Stimulated activated CD4-positive, alpha-beta T cell treated with anti-CD3 and anti-CD28 coated beads, TNF-alpha, amount 100 ng/mL, for 24 hours (primary cell): ENCODE measurements at regions not wholly inside any gene's neighbourhood (a gene's known extent, or its start where the extent isn't known, plus 50 kb on each side); places are given as distances from the start of the nearest gene placed in this dataset.
"Not testable (repeated sequence)": the region's sequence is repeated elsewhere in the genome, so short reads cannot be mapped to it uniquely, and the experiment has no call there.

Source experiments
- DNase-seq, 3 experiments: peaks; one replicate each; pipeline ENCODE4 v3.0.0-alpha.2; 2020; ENCODE audit warnings: low read depth in 3 of 3

DNA sequence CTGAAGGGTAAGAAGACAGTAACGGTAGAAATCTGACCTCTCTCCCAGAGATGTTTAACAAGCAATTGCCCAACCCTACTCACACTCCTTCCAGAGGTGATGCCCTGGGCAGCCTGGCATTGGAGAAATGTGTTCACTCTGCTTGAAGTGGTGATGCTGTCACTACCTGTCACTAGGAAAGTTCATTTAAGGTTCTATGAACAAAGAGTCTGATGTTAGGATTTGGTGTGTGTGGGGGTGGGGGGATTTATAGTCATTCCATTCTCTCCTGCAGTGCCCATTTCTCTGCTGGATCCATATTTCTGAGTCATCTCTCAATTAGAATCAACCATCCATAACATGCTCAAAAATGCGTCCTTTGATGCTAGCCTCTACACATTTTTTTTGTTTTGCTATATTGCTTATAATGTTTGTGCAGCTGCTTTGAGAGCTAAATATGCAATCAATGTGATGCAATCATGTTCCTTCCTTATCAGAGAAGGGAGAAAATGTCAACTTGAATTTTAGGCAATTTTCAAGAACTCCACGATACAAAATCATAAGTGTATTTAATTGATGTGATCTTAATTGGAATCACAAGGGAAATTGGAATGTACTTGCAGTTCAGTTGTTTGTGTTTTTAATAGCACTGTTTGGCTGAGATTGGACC, 173.9 kb downstream of the DUSP10 start:
- DNase-seq, result no peak

GRCh38 chr1:221573756-221574155, 168.1 kb downstream of the DUSP10 start:
- DNase-seq, result no peak

GRCh38 chr1:221574529-221574928, 167.4 kb downstream of the DUSP10 start:
- DNase-seq, result no peak

- DNase-seq, result no peak
Observed at GRCh38 chr1:221575605-221576004, 166.3 kb downstream of the DUSP10 start.

GRCh38 chr1:221576268-221576667, 165.6 kb downstream of the DUSP10 start:
- DNase-seq, result no peak

- DNase-seq, result no peak
Observed at GRCh38 chr1:221583465-221583864, 158.4 kb downstream of the DUSP10 start.

DNA sequence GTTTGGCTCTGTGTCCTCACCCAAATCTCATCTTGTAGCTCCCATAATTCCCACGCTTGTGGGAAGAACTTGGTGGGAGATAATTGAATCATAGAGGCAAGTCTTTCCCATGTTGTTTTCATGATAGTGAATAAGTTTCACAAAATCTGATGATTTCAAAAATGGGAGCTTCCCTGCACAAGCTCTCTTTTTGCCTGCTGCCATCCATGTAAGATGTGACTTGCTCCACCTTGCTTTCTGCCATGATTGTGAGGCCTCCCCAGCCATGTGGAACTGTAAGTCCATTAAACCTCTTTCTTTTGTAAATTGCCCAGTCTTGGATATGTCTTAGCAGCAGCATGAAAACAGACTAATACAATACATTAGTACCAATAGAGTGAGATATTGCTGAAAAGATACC, 154.9 kb downstream of the DUSP10 start:
- DNase-seq, result not testable (repeated sequence)

- not testable (repeated sequence) for DNase-seq
Observed at GRCh38 chr1:221591250-221591649, 150.6 kb downstream of the DUSP10 start.

DNA sequence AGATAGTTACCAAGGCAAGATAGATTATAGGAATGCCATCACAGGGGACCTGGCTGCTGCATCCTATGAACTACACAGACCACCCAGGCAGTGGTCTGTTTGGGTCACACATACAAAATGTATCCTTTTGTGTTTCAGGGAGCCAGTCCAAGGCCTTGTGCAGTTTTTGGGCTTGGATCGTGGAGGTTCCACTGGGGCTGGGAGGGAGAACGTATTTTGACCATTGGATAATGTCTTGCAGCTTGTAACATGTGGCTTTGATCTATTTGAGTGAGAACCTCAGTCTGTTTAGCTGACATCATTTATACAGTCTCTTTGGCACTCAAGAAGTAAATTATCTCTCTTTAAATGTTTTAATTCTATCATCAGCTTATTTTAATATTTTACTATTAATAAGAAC, 147.3 kb downstream of the DUSP10 start:
- DNase-seq, result no peak

DNA sequence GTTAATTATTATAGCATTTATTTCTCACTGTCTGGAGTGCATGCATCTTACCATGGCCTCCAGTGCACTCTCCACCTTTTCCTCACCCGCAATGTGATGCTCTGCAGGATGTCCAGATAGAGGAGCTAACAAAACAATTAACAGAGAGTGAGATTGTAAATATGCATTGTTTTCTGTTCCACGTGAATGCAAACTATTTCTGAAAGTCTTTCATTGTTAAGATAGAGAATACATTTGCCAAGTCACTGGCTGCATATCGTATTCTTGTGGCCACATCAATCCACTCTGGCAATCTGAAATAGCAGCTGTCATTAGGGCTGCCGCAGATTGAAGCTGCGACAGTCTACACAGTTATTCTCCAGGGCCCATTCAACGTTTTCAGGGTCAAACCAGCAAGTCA, 143.8 kb downstream of the DUSP10 start:
- DNase-seq, result no peak

- no peak for DNase-seq
Observed at GRCh38 chr1:221601166-221601565, 140.7 kb downstream of the DUSP10 start.

DNA sequence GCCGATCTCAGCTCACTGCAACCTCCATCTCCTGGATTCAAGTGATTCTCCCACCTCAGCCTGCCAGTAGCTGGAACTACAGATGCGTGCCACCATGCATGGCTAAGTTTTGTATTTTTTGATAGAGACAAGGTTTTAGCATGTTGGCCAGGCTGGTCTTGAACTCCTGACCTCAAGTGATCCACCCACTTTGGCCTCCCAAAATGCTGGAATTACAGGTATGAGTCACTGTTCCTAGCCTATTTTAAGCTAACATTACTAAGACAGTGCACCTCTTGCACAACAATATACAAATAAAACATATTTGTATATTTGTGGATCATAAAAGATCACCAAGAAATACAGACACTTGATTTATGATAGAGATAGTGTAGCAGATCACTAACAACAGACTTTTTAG, 139.1 kb downstream of the DUSP10 start:
- DNase-seq, result no peak

DNA sequence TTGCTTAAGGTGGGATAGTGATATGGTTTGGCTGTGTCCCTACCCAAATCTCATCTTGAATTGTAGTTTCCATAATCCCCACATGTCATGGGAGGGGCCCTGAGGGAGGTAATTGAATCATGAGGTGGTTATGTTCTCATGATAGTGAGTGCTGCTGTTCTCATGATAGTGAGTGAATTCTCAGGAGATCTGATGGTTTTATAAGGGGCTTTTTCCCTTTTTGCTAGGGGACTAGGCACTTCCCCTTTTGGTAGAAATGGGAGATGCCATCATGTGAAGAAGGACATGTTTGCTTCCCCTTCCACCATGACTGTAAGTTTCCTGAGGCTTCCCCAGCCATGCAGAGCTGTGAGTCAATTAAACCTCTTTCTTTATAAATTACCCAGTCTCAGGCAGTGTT, 137.5 kb downstream of the DUSP10 start:
- DNase-seq, result not testable (repeated sequence)

GRCh38 chr1:221604948-221605347, 136.9 kb downstream of the DUSP10 start:
- DNase-seq, result no peak

DNA sequence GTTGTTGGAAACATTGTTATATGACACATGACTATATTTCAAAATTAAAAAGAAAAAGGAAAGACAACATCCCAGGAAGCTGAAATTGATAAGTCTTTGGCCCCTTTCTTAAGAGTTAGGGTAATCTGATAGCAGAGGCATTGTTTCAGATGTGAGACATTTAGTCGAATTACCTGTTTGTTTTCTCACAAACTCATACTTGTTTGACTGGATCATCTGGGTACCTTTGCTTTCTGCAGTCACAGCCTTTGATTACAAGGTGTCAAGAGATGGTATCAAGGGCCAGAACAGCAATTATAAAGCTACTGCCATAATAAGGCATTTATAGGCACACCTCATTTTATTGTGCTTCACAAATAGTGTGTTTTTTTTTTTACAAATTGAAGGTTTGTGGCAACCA, 136.3 kb downstream of the DUSP10 start:
- DNase-seq, result no peak

DNA sequence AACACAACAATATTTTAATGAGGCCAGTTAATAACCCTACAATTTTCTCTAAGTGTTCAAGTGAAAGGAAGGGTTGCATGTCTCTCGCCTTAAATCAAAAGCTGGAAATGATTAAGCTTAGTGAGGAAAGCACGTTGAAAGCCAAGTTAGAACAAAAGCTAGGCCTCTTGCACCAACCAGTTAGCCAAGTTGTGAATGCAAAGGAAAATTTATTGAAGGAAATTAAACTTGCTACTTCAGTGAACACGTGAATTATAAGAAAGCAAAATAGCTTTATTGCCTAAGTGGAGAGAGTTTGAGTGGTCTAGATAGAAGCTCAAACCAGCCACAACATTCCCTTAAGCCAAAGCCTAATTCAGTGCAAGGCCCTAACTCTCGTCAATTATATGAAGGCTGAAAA, 135.6 kb downstream of the DUSP10 start:
- no peak for DNase-seq

DNA sequence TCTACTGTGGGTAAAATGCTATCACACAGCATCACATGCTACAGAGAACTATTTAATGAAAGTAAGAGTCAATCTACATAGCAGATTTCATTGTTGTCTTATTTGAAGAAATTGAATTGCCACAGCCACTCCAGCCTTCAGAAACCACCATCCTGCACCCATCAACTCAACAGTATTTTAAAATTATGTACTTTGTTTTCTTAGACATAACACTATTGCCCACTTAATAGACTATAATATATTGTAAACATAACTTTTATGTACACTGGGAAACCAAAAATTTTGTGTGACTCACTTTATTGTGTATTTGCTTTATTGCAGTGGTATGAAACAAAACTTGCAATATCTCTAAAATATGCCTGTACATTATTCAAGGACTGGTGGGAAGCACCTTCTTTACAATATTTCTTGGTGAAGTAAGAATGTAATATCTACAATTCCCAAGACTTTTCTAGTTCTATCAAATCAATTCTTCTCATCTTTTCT, 133.0 kb downstream of the DUSP10 start:
- DNase-seq, result no peak

- DNase-seq, result no peak
Observed at GRCh38 chr1:221611656-221612046, 130.2 kb downstream of the DUSP10 start.

GRCh38 chr1:221612047-221612777, 129.7 kb downstream of the DUSP10 start:
- no peak for DNase-seq

DNA sequence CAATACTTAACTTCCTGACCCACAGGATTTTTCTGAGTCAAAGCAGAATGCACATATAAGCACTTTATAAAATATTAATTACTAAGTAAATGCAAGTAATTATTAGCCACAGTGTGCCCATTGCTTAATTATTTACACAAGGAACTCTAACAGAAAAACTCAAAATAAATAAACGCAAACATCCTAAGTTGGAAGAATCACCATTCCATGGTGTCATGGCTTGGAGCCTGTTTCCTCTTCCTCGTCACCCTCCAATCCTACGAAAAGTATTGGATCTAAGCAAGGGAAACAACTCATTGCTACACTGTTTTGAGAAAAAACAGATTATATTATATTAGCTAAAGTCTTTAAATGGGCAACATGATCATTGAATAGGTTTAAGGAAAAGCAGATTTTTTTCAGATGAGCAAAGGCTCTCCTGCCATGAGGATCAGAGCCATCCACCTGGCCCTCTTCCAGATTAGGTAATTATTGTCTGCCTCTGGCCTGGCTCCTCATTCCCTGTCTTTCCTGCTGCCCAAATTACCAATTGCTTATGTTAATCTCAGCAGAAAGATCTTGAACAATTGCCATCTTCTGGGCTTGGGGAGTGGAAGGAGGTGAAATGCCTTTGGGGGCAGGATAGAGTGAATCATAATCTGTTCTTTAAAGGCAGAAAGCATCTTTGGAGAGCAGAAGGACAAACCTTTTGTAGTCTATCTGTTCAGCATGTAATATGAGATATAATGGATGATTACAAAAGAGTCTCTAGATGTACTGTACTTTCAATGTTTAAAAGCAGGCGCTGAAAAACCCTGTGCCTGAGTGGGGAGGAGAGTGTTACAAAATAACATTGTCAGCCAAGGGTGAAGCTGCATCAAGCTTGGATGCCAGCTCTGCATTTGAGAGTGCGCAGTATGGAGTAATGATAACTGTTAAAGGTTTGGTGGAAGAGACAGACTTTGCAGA, 121.2 kb downstream of the DUSP10 start:
- no peak for DNase-seq

- no peak for DNase-seq
Observed at GRCh38 chr1:221621683-221622082, 120.2 kb downstream of the DUSP10 start.

GRCh38 chr1:221622389-221622788, 119.5 kb downstream of the DUSP10 start:
- DNase-seq, result no peak
